ENCODE measurements at regions not wholly inside any gene's neighbourhood (a gene's known extent, or its start where the extent isn't known, plus 50 kb on each side); places are given as distances from the start of the nearest gene placed in this dataset.

DNA sequence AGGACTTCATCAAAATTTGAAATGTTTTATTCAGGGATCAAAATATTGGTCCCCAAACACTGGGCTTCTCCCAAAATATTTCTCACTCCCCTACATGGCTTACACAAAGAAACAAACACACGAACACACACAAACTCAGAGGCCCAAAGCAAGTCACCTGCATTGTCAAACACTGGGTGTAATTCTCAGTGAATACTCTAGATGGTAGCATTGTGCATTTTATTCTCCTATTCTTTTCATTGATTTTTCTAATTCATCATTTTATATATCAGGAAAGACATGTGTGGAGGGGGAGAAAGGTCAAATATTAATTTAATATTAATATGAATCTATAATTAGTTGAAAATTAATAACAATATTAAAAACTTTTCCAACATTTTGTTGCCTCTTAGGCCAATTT, 72.3 kb upstream of the TNMD start:
- DNase-seq, result peak; percentile 22

DNA sequence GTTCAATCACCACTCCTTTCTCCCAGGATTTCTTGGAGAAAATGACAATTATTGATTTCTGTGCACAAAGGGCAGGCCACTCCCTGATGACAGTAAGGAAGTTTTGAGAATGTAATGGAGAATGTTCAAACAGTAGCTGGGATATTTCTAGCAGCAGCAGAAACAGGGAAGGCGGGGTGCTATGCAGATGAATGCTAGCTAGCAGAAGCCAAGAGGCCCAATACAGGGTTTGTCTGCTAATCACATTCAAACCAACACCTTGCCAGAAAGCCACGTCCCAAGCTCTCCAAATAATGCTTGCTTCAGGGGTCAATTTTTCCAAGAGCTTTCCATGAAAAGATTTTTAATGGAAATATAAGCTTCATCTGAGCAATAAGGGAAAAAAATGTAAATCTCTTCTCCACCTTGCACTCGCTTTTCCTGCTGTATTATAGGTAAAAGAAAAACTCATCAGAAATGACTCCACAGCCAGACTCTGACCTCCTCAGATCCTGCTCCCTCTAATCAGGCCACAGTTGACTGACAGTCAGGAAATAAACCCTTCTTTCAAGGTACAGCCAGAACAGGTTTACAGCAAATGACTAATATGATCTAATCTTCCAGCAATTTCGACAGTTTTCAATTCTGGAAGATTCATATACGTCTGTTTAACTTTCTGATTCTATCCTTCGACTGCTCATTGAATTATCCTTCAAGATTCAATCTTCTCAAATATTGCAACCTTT, 84.7 kb upstream of the PCDH19 start:
- no peak for DNase-seq

DNA sequence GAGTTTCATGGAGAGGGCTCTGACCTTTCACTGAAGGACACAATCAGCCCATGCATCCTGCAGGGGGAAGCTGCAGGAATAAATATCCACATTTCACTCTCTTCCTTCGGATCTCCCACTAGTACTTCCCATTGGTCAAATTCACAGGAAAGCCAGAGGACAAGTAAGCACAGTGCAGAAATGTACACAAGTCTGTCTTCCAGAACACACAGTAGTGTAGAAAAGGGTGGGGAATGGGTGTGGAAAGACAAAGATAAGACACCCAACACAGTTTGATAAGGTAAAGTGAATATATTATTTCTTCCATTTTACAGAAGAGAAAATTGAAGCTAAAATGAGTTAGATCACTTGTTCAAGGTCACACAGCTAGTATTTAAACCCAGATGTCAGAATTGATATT, 81.1 kb upstream of the PCDH19 start:
- DNase-seq, result no peak

DNA sequence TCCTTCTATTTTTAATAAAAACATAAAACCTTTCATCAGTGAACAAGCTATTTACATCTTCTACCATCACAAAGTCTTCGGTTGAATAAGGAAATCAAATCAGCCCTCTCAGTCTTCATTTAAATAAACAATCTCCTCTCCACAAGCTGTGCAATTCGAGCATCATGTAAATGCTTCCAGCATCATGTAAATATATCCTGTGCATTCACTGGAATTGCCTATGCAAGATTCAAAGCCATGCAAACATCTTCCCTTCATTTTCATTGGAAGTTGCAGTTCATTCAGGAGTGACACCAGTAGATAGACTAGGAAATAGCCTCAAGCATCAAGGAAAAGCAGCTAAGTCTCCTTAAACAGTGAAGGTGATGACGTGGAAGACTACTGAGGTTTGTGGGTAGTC, 77.7 kb upstream of the PCDH19 start:
- no peak for DNase-seq

DNA sequence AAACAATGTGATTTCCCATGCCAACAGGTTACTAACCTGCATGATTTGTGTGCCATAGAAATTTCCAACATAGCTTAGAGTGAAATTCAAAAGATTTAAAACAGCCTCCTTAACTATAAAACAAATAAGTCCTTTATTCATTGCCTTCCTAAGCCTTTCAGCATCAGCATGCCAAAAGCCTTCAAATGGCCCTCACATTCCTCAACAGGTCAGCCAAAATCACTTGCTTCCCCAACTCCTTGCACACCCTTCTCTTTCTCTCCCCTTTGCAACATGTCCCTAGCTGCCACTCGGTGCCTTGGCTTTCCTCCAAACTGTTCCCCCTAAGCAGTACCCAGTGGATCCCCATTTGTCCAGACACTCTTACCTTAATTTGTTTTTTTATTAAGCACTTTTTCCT, 74.9 kb upstream of the PCDH19 start:
- no peak for DNase-seq

DNA sequence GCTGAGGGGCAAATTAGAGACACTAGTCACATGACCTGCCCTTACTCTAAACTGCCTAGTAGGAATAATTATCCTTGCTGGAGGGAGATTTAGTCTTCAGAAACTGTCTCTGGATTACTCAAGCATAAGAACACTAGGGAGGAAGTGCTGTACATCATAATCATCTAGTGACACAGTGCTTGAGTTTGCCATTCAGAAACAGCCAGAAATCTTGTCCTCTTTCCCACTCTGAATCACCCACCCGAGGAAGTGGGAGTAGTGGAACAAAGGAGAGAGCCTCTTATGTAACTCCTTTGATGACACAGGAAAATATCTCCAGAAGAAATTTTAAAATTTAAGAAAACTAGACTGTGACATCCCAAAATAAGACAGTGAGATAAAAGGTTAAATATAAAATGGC, 69.3 kb upstream of the PCDH19 start:
- DNase-seq, result no peak

DNA sequence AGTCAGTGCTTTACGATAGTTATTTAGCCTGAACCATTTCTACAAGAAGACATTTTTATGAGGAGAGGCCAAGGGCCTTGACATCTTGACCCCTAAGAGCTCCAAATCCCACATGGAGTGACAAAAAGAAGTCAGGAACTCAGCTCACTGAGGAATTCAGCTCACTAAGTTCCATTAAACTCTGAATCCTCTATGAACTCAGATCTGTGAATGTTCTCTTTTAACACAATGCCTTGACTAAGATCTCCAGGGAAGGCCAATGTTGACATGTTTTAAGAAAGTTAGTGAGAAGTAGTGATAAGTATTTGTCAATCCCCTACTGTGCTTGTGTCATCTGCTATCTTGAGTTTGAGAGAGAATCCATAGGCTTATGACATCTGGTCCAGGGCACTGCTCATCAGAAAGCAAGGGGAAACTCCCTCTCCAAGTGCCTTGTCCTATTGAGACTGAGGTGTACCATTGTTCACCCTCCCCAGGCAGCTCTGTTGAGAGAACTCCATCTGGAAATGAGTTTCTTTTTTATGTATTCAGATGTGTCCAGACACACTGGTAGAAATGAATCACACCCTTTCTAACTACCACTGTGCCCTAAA, 68.7 kb upstream of the PCDH19 start:
- no peak for DNase-seq

DNA sequence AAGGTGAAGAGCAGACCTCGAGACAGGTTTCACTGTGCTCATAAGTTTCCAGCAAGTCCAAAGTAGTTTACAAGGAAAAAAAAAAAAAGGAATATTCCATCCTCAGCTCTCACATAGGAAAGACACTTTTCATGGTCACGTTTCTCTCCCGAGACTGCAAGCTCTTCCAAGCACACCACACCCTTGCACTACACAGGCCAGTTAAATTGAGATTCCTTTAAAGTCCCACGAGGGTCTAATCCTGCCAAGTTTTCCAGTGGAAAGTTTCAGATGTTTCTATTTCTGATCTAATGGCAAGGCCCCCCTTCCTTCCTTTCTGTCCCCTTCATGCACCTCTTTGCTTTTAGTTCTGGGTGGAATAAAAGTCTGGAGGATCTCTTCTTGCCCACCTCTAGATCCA, 67.9 kb upstream of the PCDH19 start:
- no peak for DNase-seq

DNA sequence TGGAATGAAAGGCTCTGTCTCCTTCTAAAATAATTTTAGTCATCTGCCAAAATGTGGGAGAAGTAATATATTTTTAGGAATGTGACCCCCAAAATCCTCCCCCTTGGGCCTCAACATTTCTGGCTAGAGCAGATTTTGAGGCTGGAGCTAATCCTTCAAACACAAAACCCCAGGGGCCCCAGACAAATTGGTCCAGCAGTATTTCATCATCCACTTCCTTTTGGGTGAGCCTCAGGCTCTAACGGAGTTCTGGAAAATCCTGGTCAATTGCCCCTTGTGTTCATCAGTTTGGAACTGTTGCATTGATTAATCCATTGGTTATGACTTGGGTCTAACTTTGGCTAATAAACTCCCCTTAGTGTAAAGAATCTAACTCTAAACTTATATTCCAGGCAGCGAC, 67.4 kb upstream of the PCDH19 start:
- no peak for DNase-seq

Data from suppressor macrophage treated with lipopolysaccharide for 4 hours (primary cell).